Vagina (tissue), 2 donors: ENCODE measurements at regions not wholly inside any gene's neighbourhood (a gene's known extent, or its start where the extent isn't known, plus 50 kb on each side); places are given as distances from the start of the nearest gene placed in this dataset.
"Not testable (repeated sequence)": the region's sequence is repeated elsewhere in the genome, so short reads cannot be mapped to it uniquely, and the experiment has no call there.

Experiments used
- DNase-seq, 2 donors: peaks; one replicate each; pipeline ENCODE4 v3.0.0-alpha.2; 2017; ENCODE audit errors: extremely low spot score in 2 of 2
- H3K27ac ChIP-seq: fragments of 200-600 bp; sonication (generic); one replicate; pipeline ENCODE4 v1.5.1; 2019
- H3K27me3 ChIP-seq: fragments of 200-600 bp; sonication (generic); one replicate; pipeline ENCODE4 v1.5.1; 2019
- H3K36me3 ChIP-seq, 2 donors: fragments of 200-600 bp; sonication (generic); one replicate each; pipeline ENCODE4 v1.5.1; 2017 to 2019
- H3K4me1 ChIP-seq: fragments of 200-600 bp; sonication (generic); one replicate; pipeline ENCODE4 v1.5.1; 2019
- H3K4me3 ChIP-seq, 2 donors: fragments of 200-600 bp; sonication (generic); 1 replicate in 1 of 2; 2 replicates in 1 of 2; pipeline ENCODE4 v1.5.1; 2016 to 2019
- H3K9me3 ChIP-seq: fragments of 200-600 bp; sonication (generic); one replicate; pipeline ENCODE4 v1.5.1; 2019
- POLR2A ChIP-seq, 2 donors: fragments of 450-650 bp; IDR thresholded peaks; one replicate each; pipeline ENCODE4 v1.6.1; 2017; ENCODE audit warnings: antibody characterized with exemption in 2 of 2, mild to moderate bottlenecking in 2 of 2, moderate library complexity in 2 of 2
- POLR2AphosphoS5 ChIP-seq, 2 donors: sonication (generic); formaldehyde crosslinking; IDR thresholded peaks; one replicate each; pipeline ENCODE4 v1.9.0; 2017; ENCODE audit warnings: antibody characterized with exemption in 2 of 2, mild to moderate bottlenecking in 2 of 2, low read depth in 1 of 2; ENCODE audit not compliant: insufficient read depth in 1 of 2
- intact Hi-C: fragments of 100-400 bp; cut with DNase I; formaldehyde crosslinking; loops from one replicate; pipeline ENCODE4 v1.15.1; 2023
- TF ChIP-seq, protein P1 (sequence below), 3 experiments: fragments of 450-650 bp in 2 of 3; fragments of 200-600 bp in 1 of 3; sonication (generic) in 1 of 3; IDR thresholded peaks; one replicate each; pipeline ENCODE4 v1.5.1; 2017 to 2019; ENCODE audit warnings: antibody characterized with exemption in 3 of 3, mild to moderate bottlenecking in 2 of 3, moderate library complexity in 2 of 3

DNA sequence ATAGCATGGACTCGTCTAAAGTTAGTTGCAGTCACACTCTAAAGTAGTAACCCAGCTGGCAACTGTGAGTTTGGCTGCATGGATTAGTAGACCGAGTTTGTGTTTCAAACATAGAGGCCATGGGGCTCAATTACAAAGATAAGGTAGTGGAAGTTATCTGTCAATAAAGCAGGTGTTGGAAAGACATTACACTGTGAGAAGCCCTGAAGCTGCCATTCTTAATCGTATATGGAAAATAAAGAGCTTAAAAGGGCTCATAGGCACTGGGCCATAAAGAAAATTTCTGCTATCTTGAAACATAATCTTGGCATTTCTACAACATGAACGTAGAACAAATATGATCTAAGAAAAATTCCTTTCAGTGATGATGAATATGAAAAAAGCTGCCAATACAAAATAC is 837.7 kb downstream of the REEP3 start:
- DNase-seq: no peak
- H3K9me3 ChIP-seq: no peaks in the 10 kb centered on the region
- no peaks in the 10 kb centered on the region for H3K4me1 ChIP-seq
- H3K27me3 ChIP-seq: no peaks in the 10 kb centered on the region
- H3K4me3 ChIP-seq: no peak overlapping the region
- no peaks in the 10 kb centered on the region for H3K36me3 ChIP-seq
- intact Hi-C loops: loop anchor here (5.0 kb wide), 1 partner anchor 397 kb away; no protein-coding TSS in a partner anchor
- TF ChIP-seq, protein P1, sequence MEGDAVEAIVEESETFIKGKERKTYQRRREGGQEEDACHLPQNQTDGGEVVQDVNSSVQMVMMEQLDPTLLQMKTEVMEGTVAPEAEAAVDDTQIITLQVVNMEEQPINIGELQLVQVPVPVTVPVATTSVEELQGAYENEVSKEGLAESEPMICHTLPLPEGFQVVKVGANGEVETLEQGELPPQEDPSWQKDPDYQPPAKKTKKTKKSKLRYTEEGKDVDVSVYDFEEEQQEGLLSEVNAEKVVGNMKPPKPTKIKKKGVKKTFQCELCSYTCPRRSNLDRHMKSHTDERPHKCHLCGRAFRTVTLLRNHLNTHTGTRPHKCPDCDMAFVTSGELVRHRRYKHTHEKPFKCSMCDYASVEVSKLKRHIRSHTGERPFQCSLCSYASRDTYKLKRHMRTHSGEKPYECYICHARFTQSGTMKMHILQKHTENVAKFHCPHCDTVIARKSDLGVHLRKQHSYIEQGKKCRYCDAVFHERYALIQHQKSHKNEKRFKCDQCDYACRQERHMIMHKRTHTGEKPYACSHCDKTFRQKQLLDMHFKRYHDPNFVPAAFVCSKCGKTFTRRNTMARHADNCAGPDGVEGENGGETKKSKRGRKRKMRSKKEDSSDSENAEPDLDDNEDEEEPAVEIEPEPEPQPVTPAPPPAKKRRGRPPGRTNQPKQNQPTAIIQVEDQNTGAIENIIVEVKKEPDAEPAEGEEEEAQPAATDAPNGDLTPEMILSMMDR (IDR thresholded peaks at IDR 0.05): no peak
- TF ChIP-seq POLR2AphosphoS5 (IDR thresholded peaks at IDR 0.05; ENCODE audit: insufficient read depth in 1 of 2, low read depth in 1 of 2) (no peak), POLR2A (IDR thresholded peaks at IDR 0.05) (no peak)
- H3K27ac ChIP-seq: no peak overlapping the region

DNA sequence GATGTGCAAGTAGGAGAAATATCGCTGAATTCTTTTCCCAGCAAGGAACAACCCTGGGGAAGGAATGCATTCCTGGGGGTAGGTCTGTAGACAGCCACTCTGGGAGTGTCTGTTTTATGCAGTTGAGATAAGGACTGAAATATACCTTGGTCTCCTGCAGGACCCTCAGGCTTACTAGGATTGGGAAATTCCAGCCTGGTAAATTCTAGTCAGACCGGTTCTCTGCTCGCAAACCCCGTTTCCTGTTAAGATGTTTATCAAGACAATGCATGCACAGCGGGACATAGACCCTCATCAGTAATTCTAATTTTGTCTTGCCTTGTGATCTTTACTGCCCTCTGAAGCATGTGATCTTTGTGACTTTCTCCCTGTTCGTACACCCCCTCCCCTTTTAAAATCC is 839.0 kb downstream of the REEP3 start:
- H3K9me3 ChIP-seq, H3K4me3 ChIP-seq, DNase-seq, H3K4me1 ChIP-seq, H3K27me3 ChIP-seq, H3K27ac ChIP-seq, intact Hi-C loops, H3K36me3 ChIP-seq: not testable (repeated sequence)

DNA sequence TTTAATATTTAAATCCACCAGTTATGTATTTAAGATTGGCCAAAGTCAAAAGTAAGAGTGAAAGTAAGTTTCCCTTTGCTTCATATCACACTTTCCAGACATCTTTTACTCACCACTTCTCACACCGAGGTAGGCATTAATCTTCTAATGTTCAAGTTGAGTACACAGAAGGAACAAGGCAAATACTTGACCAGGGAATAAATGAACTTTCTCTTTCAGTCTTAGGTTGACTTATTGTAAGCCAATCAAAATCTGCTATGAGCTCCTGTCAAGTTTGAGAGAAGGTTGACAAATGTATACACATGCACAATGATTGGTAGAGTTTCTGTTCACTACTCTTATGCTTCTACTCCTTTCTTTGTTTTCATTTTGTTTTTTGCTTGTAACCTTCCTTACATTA is 842.5 kb downstream of the REEP3 start:
- no peaks in the 10 kb centered on the region for H3K4me1 ChIP-seq
- no peaks in the 10 kb centered on the region for H3K27me3 ChIP-seq
- H3K4me3 ChIP-seq: no peak overlapping the region
- H3K36me3 ChIP-seq: no peaks in the 10 kb centered on the region
- no peaks in the 10 kb centered on the region for H3K9me3 ChIP-seq
- H3K27ac ChIP-seq: no peak overlapping the region
- TF ChIP-seq, protein P1 (IDR thresholded peaks at IDR 0.05): no peak
- TF ChIP-seq POLR2A (IDR thresholded peaks at IDR 0.05) (no peak), POLR2AphosphoS5 (IDR thresholded peaks at IDR 0.05; ENCODE audit: insufficient read depth in 1 of 2, low read depth in 1 of 2) (no peak)
- no peak for DNase-seq
- intact Hi-C loops: no loop called here

DNA sequence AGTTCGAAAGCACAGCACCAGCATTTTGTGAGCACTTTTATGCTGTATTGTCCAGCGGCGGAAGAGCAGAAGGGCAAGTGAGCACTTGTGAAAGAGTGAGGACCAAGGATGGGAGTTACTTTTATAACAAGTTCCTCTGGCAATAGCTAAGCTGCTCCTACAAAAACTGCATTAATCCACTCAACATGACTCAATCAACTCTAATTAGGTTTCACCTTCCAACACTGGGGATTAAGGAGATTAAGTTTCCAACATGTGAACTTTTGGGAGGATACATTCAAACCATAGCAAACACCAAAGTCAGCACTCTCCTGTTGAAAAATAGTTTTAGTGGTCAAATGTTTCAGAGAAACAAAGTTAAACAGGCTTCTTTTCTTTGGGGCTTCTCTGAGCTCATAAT is 844.5 kb downstream of the REEP3 start:
- DNase-seq: no peak
- H3K4me1 ChIP-seq: no peaks in the 10 kb centered on the region
- no peak overlapping the region for H3K27ac ChIP-seq
- TF ChIP-seq POLR2AphosphoS5 (IDR thresholded peaks at IDR 0.05; ENCODE audit: insufficient read depth in 1 of 2, low read depth in 1 of 2) (no peak), POLR2A (IDR thresholded peaks at IDR 0.05) (no peak)
- TF ChIP-seq, protein P1 (IDR thresholded peaks at IDR 0.05): no peak
- H3K36me3 ChIP-seq: no peaks in the 10 kb centered on the region
- no peaks in the 10 kb centered on the region for H3K27me3 ChIP-seq
- H3K9me3 ChIP-seq: no peaks in the 10 kb centered on the region
- H3K4me3 ChIP-seq: no peak overlapping the region
- intact Hi-C loops: no loop called here

DNA sequence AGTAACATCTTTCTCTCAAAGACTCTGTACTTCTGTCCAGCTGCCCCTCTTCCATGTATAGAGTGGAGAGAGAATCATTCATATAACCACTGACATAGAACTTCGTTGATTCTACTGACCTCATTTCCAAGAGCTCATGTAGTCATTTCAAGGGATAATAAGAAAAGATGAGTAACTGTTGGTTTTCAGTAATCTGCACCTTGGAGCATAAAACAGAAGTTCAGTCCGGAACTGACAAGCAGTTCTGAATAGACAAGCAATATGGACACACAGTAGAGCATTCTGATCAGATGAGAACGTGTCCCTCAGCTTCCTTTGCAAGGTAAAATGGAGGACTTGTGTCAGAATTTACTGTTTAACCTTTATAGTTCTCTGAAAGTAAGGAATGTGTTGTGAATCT is 847.1 kb downstream of the REEP3 start:
- Histone ChIP-seq H3K36me3 (no peaks in the 10 kb centered on the region), H3K4me1 (no peaks in the 10 kb centered on the region), H3K9me3 (no peaks in the 10 kb centered on the region), H3K27ac (no peak overlapping the region), H3K4me3 (no peak overlapping the region), H3K27me3 (no peaks in the 10 kb centered on the region)
- intact Hi-C loops: no loop called here
- DNase-seq: no peak
- TF ChIP-seq POLR2A (IDR thresholded peaks at IDR 0.05) (no peak), POLR2AphosphoS5 (IDR thresholded peaks at IDR 0.05; ENCODE audit: insufficient read depth in 1 of 2, low read depth in 1 of 2) (no peak)
- TF ChIP-seq, protein P1 (IDR thresholded peaks at IDR 0.05): no peak
